ENCODE measurements at regions not wholly inside any gene's neighbourhood (a gene's known extent, or its start where the extent isn't known, plus 50 kb on each side); places are given as distances from the start of the nearest gene placed in this dataset.
"Not testable (repeated sequence)": the region's sequence is repeated elsewhere in the genome, so short reads cannot be mapped to it uniquely, and the experiment has no call there.

- no peak for DNase-seq (ENCODE audit: low read depth)
Observed at GRCh38 chr3:178329936-178330335, 206.3 kb upstream of the KCNMB2 start.

- no peak for DNase-seq (ENCODE audit: low read depth)
Observed at GRCh38 chr3:178334239-178334638, 202.0 kb upstream of the KCNMB2 start.

- no peak for DNase-seq (ENCODE audit: low read depth)
Observed at GRCh38 chr3:178336336-178336735, 199.9 kb upstream of the KCNMB2 start.

GRCh38 chr3:178340506-178340905, 195.7 kb upstream of the KCNMB2 start:
- DNase-seq (ENCODE audit: low read depth) = no peak

GRCh38 chr3:178341636-178342035, 194.6 kb upstream of the KCNMB2 start:
- DNase-seq (ENCODE audit: low read depth) = no peak

GRCh38 chr3:178342111-178342510, 194.1 kb upstream of the KCNMB2 start:
- DNase-seq (ENCODE audit: low read depth) = no peak

GRCh38 chr3:178343433-178344038, 192.7 kb upstream of the KCNMB2 start:
- no peak for DNase-seq (ENCODE audit: low read depth)

- no peak for DNase-seq (ENCODE audit: low read depth)
Observed at GRCh38 chr3:178345944-178346343, 190.3 kb upstream of the KCNMB2 start.

GRCh38 chr3:178348561-178349217, 187.5 kb upstream of the KCNMB2 start:
- not testable (repeated sequence) for DNase-seq (ENCODE audit: low read depth)

- not testable (repeated sequence) for DNase-seq (ENCODE audit: low read depth)
Observed at GRCh38 chr3:178349218-178349596, 187.0 kb upstream of the KCNMB2 start.

- peak; percentile 38 for DNase-seq (ENCODE audit: low read depth)
Observed at GRCh38 chr3:178350763-178351162, 185.5 kb upstream of the KCNMB2 start.

- DNase-seq (ENCODE audit: low read depth) = peak; percentile 90
Observed at GRCh38 chr3:178352326-178353005, 183.8 kb upstream of the KCNMB2 start.

GRCh38 chr3:178353006-178353694, 183.1 kb upstream of the KCNMB2 start:
- DNase-seq (ENCODE audit: low read depth) = peak; percentile 14

- no peak for DNase-seq (ENCODE audit: low read depth)
Observed at GRCh38 chr3:178359728-178360127, 176.5 kb upstream of the KCNMB2 start.

GRCh38 chr3:178363048-178363447, 173.2 kb upstream of the KCNMB2 start:
- not testable (repeated sequence) for DNase-seq (ENCODE audit: low read depth)

- no peak for DNase-seq (ENCODE audit: low read depth)
Observed at GRCh38 chr3:178367817-178368617, 168.2 kb upstream of the KCNMB2 start.

GRCh38 chr3:178369006-178369405, 167.2 kb upstream of the KCNMB2 start:
- no peak for DNase-seq (ENCODE audit: low read depth)

GRCh38 chr3:178369811-178370210, 166.4 kb upstream of the KCNMB2 start:
- no peak for DNase-seq (ENCODE audit: low read depth)

- DNase-seq (ENCODE audit: low read depth) = no peak
Observed at GRCh38 chr3:178370387-178370786, 165.8 kb upstream of the KCNMB2 start.

- no peak for DNase-seq (ENCODE audit: low read depth)
Observed at GRCh38 chr3:178381555-178381954, 154.7 kb upstream of the KCNMB2 start.

GRCh38 chr3:178381971-178382448, 154.2 kb upstream of the KCNMB2 start:
- DNase-seq (ENCODE audit: low read depth) = no peak
